ENCODE measurements at regions not wholly inside any gene's neighbourhood (a gene's known extent, or its start where the extent isn't known, plus 50 kb on each side); places are given as distances from the start of the nearest gene placed in this dataset.
"Not testable (repeated sequence)": the region's sequence is repeated elsewhere in the genome, so short reads cannot be mapped to it uniquely, and the experiment has no call there.

DNA sequence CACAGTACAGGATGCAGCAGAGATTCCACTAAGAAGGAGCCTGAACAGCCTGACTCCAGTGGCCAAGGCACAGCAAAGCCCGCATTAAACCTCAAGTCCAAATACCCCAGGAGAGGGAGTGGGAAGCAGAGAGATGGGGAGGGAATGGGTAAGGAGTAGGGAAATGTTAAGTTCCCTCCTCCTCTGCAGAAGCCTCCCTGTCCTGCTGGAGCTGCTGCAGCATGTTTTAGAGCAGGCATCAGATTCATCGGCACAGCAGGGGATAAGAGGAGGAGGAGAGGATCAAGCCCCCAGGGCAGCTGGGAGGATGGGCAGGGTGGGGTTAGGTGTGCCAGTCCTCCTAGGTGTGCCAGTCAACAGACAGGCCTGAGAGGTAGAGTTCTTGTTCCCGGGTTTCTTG lies 709.7 kb downstream of the PTPRU start:
- no peak for DNase-seq

- DNase-seq = no peak
Measured at GRCh38 chr1:29945426-29945825, 709.1 kb downstream of the PTPRU start.

DNA sequence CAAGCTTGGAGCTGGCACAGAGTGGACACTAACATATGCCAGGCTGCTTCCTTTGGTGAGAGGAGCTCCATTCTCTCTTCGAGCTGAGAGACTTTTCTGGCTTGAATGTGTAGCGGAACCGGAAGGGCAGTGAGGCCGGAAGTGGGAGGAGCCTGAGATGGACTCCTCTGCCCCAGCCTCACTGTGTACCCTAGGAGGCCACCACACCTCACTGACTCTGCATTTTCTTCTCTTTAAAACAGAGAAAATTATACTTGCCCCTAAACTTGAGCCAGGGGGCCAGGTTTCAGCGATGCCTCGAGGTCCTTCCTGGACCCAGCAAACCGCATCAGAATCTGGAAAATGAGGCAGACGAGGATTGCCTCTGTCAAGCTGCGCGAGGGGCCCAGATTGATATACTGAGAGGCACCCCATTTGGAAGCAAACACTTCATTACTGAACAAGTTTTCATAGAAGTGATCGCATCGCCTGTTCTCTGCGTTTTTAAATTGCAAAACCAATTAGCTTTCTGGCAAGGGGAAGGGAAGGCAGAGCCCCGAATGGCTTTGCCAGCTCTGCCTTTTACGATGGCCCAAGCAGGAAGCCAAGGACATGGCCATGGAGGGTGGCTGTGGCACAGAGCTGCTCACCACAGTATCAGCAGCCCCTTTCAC lies 708.1 kb downstream of the PTPRU start:
- no peak for DNase-seq

DNA sequence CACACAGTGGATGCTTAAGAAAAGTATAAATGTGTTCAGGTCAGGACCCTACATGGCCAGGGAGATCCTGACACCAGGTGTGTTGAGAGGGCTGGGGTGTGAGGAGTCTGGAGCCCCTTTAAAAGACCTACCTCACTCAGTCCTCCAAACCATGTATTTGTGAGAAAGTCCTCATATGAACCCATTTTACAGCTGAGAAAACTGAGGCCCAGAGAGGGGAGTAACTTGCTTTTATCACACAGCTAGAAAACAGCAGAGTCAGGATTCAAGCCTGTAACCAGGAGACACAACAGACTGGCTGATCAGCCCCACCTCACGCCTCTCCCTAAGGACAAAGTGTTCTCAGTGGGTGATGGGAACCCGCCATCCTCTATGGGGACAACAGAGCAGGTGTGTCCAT lies 706.7 kb downstream of the PTPRU start:
- no peak for DNase-seq

GRCh38 chr1:29939079-29939478 lies 702.8 kb downstream of the PTPRU start:
- no peak for DNase-seq

DNA sequence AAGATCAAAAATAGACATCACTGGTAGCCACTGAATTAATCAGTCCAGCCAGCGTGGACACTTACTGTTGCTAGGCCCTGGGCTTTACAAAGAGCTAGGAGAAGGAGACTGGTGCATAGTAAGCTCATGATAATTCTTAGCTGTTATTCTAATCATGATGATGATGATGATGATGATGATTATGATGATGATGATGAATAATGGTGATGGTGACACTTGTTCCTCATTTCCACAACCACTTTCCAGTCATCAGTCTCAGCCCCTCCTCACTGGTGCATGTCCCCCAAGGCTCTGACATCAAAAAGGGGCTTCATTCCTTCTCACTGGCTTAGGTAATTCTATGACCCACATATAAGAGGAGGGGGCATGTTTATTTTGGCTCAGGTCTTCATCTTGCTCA lies 701.0 kb downstream of the PTPRU start:
- DNase-seq = no peak

- no peak for DNase-seq
Measured at GRCh38 chr1:29936031-29936544, 699.8 kb downstream of the PTPRU start.

DNA sequence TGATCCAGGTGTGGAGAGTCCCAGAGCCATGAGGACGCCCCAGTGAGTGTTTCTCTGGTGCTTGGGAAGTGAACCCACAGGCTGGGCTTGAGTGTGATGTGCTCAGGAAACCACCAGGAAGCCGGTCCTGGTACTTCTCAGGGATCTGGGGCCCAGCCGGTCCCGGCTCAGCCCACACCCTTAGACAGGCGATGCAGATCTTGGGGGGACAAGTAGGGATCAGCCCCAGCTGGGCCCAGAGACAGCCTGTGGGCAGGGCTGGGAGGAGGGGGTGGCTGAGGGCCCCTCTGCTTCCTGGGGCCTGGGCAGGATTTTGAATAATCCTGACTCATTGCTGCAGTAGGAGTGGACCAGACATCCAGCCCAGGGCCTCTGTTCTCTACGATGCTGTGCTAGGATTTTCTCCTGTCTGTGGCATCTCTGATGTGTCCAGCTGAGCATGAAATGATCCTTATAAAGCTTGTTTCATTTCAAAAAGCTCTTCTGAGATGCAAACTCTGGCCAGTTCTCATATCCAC lies 698.0 kb downstream of the PTPRU start:
- DNase-seq = no peak

- DNase-seq = no peak
Measured at GRCh38 chr1:29933067-29933466, 696.7 kb downstream of the PTPRU start.

DNA sequence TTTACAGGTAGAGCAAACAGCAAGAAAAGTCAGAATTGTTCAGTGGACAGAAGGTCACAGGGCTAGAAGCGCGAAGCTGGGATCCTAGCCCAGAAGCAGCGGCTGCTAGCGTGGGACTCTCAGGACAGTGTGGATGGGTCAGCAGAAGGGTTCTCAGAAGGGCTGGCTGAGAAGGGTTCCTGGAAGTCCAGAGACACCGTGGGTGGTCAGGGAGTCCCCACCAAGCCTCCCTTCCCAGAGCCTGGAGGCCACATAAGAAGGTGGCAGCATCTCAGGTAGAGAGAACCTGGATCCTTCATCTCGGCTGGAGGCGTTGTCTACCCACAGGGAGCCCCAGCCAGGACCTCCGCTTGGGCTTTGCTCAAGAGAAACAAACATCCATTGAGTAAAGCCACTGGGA lies 696.3 kb downstream of the PTPRU start:
- DNase-seq = no peak

DNA sequence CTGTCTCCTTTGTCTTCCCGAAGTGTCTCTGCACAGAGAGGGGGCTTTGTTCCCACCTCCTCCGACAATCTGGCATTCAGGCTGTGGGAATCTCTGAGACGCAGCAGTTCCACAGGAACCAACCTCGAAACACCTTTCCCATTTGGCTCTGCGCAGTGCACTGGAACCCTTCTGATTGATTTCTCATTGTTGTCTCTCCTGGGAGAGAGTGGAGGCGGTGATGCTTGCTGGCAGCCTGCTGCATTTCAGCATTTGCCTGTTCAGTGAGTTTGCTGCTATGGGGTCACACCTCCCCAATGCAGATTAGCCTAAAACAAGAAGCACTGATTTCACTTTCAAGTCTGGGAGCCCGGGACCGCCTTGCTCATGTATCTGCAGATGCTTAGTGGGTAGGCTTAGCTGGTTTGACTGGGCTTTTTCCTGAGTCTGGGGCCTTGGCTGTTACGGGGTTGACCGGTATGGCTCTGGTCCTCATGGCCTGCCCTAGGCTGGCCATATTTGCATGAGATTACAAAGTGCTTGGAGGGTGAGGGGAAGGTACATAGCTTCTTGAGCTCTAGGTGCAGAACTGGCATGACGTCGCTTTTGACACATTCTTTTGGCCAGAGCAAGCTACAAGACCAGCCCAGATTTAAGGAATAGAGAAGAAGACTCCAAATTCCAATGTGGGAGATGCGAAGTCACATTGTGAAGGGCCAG lies 695.3 kb downstream of the PTPRU start:
- DNase-seq = no peak

DNA sequence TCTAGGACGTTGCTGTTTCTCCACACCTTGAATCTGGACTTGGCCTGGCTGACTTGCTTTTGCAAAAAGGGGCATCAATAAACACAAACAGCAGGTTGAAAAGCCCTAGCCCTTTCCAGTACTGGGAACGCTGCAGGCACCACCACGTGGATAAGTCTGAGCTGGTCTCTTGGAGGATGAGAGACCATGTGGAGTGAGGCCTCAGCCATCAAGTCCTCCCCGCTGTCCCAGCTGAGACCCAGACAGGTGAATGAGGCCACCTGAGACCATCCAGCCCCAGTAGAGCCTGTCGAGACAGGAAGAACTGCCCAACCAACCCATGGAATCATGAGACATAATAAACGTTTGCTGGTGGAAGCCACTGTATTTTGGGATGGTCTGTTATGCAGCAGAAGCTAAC lies 688.7 kb downstream of the PTPRU start:
- no peak for DNase-seq

GRCh38 chr1:29924017-29924431 lies 687.7 kb downstream of the PTPRU start:
- no peak for DNase-seq

GRCh38 chr1:29921741-29922140 lies 685.4 kb downstream of the PTPRU start:
- DNase-seq = no peak

GRCh38 chr1:29920784-29921183 lies 684.5 kb downstream of the PTPRU start:
- DNase-seq = no peak

DNA sequence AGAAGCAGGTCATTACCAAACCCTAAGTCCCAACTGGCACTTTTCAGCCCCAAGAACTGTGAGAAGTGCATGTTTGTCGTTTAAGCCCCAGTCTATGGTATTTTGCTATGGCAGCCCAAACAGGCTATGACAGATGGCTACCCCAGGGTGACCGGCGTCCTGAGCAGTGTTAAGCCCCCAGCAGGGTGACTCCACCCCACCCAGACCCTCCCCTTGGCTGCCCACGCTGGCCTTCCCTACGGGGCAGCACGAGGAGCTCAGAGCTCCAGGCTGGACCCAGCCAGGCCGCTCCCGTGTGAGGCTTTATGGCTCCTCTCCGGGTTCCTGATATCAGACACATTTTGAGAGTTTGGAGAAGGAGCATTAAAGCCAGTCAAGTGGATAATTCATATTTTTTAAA lies 684.0 kb downstream of the PTPRU start:
- no peak for DNase-seq

DNA sequence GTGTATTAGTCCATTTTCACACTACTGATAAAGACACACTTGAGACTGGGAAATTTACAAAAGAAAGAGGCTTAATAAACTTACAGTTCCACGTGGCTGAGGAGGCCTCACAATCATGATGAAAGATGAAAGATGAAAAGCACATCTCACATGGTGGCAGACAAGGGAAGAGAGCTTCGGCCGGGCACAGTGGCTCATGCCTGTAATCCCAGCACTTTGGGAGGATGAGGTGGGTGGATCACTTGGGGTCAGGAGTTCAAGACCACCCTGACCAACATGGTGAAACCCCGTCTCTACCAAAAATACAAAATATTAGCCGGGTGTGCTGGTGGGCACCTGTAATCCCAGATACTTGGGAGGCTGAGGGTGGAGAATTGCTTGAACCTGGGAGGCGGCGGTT lies 682.7 kb downstream of the PTPRU start:
- DNase-seq = not testable (repeated sequence)

- no peak for DNase-seq
Measured at GRCh38 chr1:29916656-29917369, 680.5 kb downstream of the PTPRU start.

- DNase-seq = no peak
Measured at GRCh38 chr1:29914936-29915335, 678.6 kb downstream of the PTPRU start.

DNA sequence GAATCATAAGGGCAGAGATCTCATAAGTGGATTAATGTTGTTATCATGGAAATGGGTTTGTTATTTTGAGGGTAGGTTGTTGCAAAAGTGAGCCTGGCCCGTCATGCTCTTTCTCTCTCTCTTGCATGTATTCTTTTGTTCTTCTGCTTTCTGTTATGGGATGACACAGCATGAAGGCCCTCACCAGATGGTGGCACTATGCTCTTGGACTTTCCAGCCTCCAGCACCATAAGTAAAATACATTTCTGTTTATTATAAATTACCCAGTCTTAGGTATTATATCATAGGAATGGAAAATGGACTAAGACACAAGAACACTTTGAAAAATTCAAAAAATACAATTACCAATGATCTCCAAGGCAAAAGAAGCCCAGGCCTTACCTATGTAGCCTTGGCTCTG lies 676.1 kb downstream of the PTPRU start:
- peak; percentile 24 for DNase-seq

- no peak for DNase-seq
Measured at GRCh38 chr1:29909962-29910361, 673.6 kb downstream of the PTPRU start.

- DNase-seq = no peak
Measured at GRCh38 chr1:29907596-29907995, 671.3 kb downstream of the PTPRU start.

GRCh38 chr1:29906927-29907326 lies 670.6 kb downstream of the PTPRU start:
- no peak for DNase-seq
